GM12801 (cell line): ENCODE measurements at regions not wholly inside any gene's neighbourhood (a gene's known extent, or its start where the extent isn't known, plus 50 kb on each side); places are given as distances from the start of the nearest gene placed in this dataset.

ENCODE experiments used
- TF ChIP-seq, protein P1 (sequence below): IDR thresholded peaks from one replicate; pipeline ENCODE4 v1.5.1; 2011; ENCODE audit warnings: control low read depth; ENCODE audit not compliant: insufficient read length; ENCODE audit errors: extremely low read depth

DNA sequence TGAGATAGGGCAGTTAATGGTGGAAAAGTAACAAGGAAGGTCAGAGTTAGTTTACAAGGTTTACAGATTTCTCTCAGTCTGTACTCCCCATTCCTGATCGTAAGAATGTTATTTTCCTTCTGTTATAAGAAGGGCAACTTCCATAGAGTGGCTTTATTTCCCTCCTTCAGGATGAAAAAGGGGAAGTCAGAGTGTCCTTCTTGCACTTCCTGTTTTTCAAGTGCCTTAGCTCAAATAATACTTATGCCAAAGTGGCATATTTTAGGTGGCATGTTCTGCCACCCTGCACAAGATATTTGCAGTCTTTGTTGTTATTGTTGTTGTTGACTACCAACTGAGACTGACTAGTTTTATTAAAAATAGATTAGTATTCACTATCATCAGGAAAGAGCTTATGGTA, 730.7 kb upstream of the ADGRL4 start:
- TF ChIP-seq, protein P1, sequence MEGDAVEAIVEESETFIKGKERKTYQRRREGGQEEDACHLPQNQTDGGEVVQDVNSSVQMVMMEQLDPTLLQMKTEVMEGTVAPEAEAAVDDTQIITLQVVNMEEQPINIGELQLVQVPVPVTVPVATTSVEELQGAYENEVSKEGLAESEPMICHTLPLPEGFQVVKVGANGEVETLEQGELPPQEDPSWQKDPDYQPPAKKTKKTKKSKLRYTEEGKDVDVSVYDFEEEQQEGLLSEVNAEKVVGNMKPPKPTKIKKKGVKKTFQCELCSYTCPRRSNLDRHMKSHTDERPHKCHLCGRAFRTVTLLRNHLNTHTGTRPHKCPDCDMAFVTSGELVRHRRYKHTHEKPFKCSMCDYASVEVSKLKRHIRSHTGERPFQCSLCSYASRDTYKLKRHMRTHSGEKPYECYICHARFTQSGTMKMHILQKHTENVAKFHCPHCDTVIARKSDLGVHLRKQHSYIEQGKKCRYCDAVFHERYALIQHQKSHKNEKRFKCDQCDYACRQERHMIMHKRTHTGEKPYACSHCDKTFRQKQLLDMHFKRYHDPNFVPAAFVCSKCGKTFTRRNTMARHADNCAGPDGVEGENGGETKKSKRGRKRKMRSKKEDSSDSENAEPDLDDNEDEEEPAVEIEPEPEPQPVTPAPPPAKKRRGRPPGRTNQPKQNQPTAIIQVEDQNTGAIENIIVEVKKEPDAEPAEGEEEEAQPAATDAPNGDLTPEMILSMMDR = no peak

DNA sequence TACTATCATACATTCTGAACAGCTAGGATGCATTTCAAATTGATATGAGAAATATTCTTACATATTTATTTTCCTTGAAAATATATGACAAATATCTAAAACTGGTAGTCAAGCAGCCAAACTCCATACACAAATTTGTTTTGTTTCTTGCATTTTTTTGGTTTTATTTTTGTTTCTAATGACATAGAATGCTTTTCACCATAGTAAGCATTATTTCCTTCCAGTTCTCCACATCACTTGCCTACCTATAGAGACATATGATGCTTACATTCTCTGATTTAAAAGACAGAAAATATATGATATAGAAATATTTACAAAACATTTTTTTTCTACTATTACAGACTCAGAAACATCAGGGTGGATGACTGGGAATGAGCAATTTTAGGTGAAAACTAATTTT, 726.4 kb upstream of the ADGRL4 start:
- TF ChIP-seq, protein P1 = no peak

DNA sequence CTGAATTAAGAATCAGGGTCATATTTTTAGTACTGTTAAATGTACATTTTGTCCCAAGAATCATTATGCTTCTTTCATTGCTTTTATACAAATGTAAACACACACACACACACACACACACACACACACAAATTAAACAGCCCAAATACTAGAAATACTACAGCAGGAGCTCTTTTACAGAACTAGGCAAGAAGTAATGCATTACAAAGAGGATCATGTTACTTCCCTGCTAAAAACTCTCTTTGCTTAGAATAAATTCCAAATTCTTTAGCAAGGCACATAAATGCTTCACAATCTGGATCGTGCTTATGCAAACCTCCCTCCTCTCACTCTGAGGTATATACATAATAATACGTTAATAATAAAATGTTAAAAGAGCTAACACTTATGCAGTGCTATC, 720.4 kb upstream of the ADGRL4 start:
- TF ChIP-seq, protein P1 = no peak

DNA sequence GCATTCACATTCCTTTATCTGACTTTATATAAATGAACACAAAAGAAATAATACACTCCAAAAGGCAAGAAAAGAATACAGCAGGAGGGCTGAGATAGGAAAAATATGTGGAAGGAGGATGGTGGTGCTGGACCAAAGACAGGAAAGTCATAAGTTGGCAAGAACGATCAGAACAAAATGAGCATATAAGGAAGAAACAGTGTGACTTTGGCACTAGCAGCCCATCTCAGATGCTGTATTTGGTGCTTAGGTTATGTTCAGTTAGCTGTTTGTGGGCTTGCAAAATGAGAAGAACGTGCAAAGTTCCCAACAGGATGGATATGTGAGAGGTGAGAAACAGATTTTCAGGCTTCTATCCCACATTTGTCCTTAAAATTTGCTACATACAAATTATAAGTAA, 719.8 kb upstream of the ADGRL4 start:
- TF ChIP-seq, protein P1 = no peak

DNA sequence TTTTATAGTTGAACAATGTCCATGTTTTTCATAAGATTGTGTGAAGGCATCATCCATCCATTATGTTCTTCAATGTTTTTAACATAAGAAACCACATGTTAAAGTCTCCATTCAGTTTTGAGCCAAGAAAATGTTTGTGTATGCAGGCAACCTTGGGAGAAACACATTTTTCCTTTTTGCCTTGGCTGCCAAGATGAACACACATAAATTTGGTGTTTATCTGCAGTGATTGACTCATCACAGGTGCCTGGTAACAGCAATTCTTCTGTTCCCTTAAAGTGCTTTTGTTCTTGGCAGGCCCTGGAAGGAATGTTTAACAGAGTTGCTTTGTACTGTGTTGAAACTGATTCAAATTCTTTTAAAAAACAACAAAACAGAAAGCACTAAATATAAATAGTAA, 709.9 kb upstream of the ADGRL4 start:
- TF ChIP-seq, protein P1 = no peak

DNA sequence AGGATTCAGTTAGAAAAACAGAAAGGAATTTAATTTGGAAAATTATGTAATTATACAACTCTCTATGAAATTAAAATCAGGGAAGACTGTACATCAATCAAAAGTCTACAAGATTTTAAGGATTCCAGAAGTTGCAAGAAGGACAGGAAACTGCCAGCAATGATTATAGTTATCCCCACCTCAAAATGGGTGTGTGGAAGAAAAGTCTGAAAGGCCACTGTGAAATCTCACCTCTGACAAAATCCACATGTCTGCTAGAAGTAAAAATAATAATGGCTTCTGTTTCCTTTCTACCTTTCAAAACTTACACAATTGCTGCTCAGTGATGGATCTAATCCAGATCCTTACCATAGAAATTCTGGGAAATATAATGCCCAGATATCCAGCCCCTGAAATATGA, 708.1 kb upstream of the ADGRL4 start:
- TF ChIP-seq, protein P1 = no peak

DNA sequence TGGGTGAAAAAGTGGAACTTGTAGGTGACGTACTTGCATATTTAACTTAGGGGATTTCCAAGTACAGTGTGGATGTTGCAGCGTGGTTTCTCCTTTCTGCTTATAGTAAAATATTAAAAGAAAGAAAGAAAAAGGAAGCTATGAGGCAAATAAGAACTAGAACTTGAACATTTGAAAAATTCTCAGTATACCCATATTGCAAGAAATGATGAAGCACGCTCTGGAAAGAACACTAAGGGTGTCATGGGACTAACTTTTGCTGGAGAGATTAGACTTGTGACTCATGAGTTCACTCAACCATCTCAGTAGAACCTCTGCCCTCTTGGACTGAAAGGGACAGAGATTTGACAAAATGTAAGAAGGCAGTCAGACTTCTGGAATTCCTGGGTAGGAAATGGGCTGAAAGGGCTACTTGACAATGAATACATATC, 704.5 kb upstream of the ADGRL4 start:
- TF ChIP-seq, protein P1 = no peak

DNA sequence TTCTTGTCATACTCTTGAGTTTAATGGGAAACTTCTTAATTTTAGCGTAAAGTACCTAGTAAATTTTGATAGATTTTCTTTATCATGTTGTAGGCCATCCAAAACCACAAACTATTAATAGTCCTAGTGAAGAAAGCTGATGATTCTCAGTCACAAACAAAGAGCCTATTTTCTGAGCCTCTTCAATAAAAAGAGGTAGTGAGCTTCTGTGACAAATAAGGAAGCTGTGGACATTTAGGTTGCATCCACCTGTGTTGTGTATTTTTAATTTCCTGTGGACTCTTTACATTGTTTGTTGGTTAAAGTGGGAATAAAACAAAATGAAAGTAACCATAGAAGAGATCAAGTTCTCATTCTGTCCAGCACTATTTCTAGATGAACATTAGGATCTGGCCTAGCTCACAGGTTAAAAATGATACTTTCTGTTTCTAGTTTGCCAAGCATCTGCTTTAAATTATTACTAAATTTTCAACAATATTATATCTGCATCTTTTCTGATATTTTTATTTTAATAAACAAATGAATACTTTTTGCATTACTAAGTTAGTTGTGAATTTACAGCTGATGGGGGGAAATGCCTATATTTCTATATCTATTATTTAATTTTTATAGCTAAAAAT, 702.2 kb upstream of the ADGRL4 start:
- TF ChIP-seq, protein P1 = no peak
